ENCODE measurements at regions not wholly inside any gene's neighbourhood (a gene's known extent, or its start where the extent isn't known, plus 50 kb on each side); places are given as distances from the start of the nearest gene placed in this dataset.

GRCh38 chrX:42415636-42416035 is 362.3 kb downstream of the PPP1R2C start:
- TF ChIP-seq CTCF (optimal IDR thresholded peaks at IDR 0.05 in 1 of 3, IDR thresholded peaks at IDR 0.05 in 1 of 3, conservative IDR thresholded peaks at IDR 0.05 in 1 of 3; ENCODE audit: extremely low read depth in 1 of 3, insufficient read depth in 2 of 3, low read length in 3 of 3) = no peak
- TF ChIP-seq EZH2 (IDR thresholded peaks at IDR 0.05; ENCODE audit: low read length) = no peak

Data from keratinocyte (primary cell).